IMR-90 (cell line): ENCODE measurements at regions not wholly inside any gene's neighbourhood (a gene's known extent, or its start where the extent isn't known, plus 50 kb on each side); places are given as distances from the start of the nearest gene placed in this dataset.
A peak's percentile ranks its signal among the peaks of the same experiment; 100 is the strongest.

Experiments
- ATAC-seq: fragments of 200-7000 bp; cut with Tn5 transposase; 2 replicates; pipeline ENCODE4 v1.9.1; 2020; ENCODE audit warnings: low read depth, mild to moderate bottlenecking, moderate library complexity
- BruUV-seq: library from RNA; stranded (reverse); fragments of 400-500 nt; replicated peaks from 2 replicates; lab custom pipeline; 2021; lab: Mats Ljungman, UMichigan
- CTCF ChIA-PET: fragments of 300-600 bp; formaldehyde crosslinking; extraction: SDS; loops from one replicate; lab custom pipeline; 2021; ENCODE audit warnings: antibody characterized with exemption; lab: Yijun Ruan, JAX
- POLR2A ChIA-PET: fragments of 300-600 bp; sonication (Branson Sonifier 250); formaldehyde crosslinking; loops from one replicate; lab custom pipeline; 2022; ENCODE audit warnings: antibody characterized with exemption; ENCODE audit not compliant: unreplicated experiment; lab: Charles Lee
- DNase-seq: peaks from one replicate; pipeline ENCODE4 v3.0.0; 2013
- H2AFZ ChIP-seq: replicated peaks from 2 replicates; pipeline ENCODE3; 2013; ENCODE audit warnings: low read length, mild to moderate bottlenecking; ENCODE audit not compliant: poor library complexity
- H2AK5ac ChIP-seq: 2 replicates; pipeline ENCODE4 v1.6.1; 2013; ENCODE audit warnings: low read depth, low read length, inconsistent platforms
- H2AK9ac ChIP-seq: replicated peaks from 2 replicates; pipeline ENCODE3; 2013; ENCODE audit warnings: mild to moderate bottlenecking, low read depth, low read length, moderate library complexity; ENCODE audit not compliant: poor library complexity
- H2BK120ac ChIP-seq: 2 replicates; pipeline ENCODE4 v1.6.1; 2013; ENCODE audit warnings: low read depth, low read length, inconsistent platforms
- H2BK15ac ChIP-seq: 3 replicates; pipeline ENCODE4 v1.6.1; 2013; ENCODE audit warnings: low read depth, low read length, inconsistent platforms
- H2BK20ac ChIP-seq: 2 replicates; pipeline ENCODE4 v1.6.1; 2013; ENCODE audit warnings: low read depth, mild to moderate bottlenecking, inconsistent platforms, low read length, moderate library complexity
- H2BK5ac ChIP-seq: 2 replicates; pipeline ENCODE4 v1.6.1; 2013; ENCODE audit warnings: mild to moderate bottlenecking, low read depth, low read length, inconsistent platforms; ENCODE audit not compliant: poor library complexity, severe bottlenecking
- H3K14ac ChIP-seq: replicated peaks from 2 replicates; pipeline ENCODE4 v1.6.1; 2013; ENCODE audit warnings: low read depth, low read length, inconsistent platforms
- H3K18ac ChIP-seq: 2 replicates; pipeline ENCODE4 v1.6.1; 2013; ENCODE audit warnings: low read depth, low read length, control low read depth
- H3K23ac ChIP-seq: 2 replicates; pipeline ENCODE4 v1.6.1; 2013; ENCODE audit warnings: low read depth, low read length, inconsistent platforms
- H3K27ac ChIP-seq: 2 replicates; pipeline ENCODE4 v1.5.1; 2013; ENCODE audit warnings: mild to moderate bottlenecking, control low read depth, low read length; ENCODE audit not compliant: insufficient read depth
- H3K27me3 ChIP-seq: 2 replicates; pipeline ENCODE4 v1.6.1; 2013; ENCODE audit warnings: low read length; ENCODE audit not compliant: control insufficient read depth, insufficient read depth
- H3K36me3 ChIP-seq: 2 replicates; pipeline ENCODE4 v1.6.1; 2013; ENCODE audit warnings: low read length, mixed read lengths; ENCODE audit not compliant: control insufficient read depth, insufficient read depth
- H3K4ac ChIP-seq: 2 replicates; pipeline ENCODE4 v1.6.1; 2013; ENCODE audit warnings: low read depth, low read length, inconsistent platforms
- H3K4me1 ChIP-seq: 2 replicates; pipeline ENCODE4 v1.6.1; 2013; ENCODE audit warnings: low read length, mixed read lengths; ENCODE audit not compliant: control insufficient read depth, insufficient read depth
- H3K4me2 ChIP-seq: 2 replicates; pipeline ENCODE4 v1.6.1; 2013; ENCODE audit warnings: low read depth, mild to moderate bottlenecking, control low read depth, low read length, moderate library complexity
- H3K4me3 ChIP-seq: 2 replicates; pipeline ENCODE4 v1.5.1; 2013; ENCODE audit warnings: low read depth, mild to moderate bottlenecking, control low read depth, low read length, moderate library complexity; ENCODE audit not compliant: insufficient read depth
- H3K56ac ChIP-seq: 2 replicates; pipeline ENCODE4 v1.6.1; 2013; ENCODE audit warnings: low read length, inconsistent platforms; ENCODE audit not compliant: insufficient read depth; ENCODE audit errors: extremely low read depth
- H3K79me1 ChIP-seq, 2 experiments: 2 replicates each; pipeline ENCODE4 v1.6.1; 2013; ENCODE audit warnings: low read length in 2 of 2, inconsistent platforms in 1 of 2, low read depth in 1 of 2
- H3K9ac ChIP-seq: 2 replicates; pipeline ENCODE4 v1.6.1; 2013; ENCODE audit warnings: low read depth, low read length, control low read depth
- H3K9me1 ChIP-seq: 2 replicates; pipeline ENCODE4 v1.6.1; 2013; ENCODE audit warnings: low read length, inconsistent platforms; ENCODE audit not compliant: insufficient read depth
- H3K9me3 ChIP-seq: 2 replicates; pipeline ENCODE4 v1.6.1; 2013; ENCODE audit warnings: low read length; ENCODE audit not compliant: control insufficient read depth, insufficient read depth
- H4K20me1 ChIP-seq: 2 replicates; pipeline ENCODE4 v1.6.1; 2013; ENCODE audit warnings: low read length, inconsistent platforms; ENCODE audit not compliant: insufficient read depth
- H4K5ac ChIP-seq: 2 replicates; pipeline ENCODE4 v1.6.1; 2013; ENCODE audit warnings: mild to moderate bottlenecking, low read depth, low read length, control low read depth
- H4K8ac ChIP-seq, 2 experiments: 2 replicates each; pipeline ENCODE4 v1.6.1; 2013; ENCODE audit warnings: low read depth in 2 of 2, low read length in 2 of 2, control low read depth in 1 of 2, inconsistent platforms in 1 of 2
- H4K91ac ChIP-seq: 2 replicates; pipeline ENCODE4 v1.6.1; 2013; ENCODE audit warnings: low read depth, low read length, inconsistent platforms; ENCODE audit not compliant: insufficient read depth
- BHLHE40 ChIP-seq: fragments of 150-350 bp; IDR thresholded peaks from 2 replicates; pipeline ENCODE4 v1.6.1; 2016; ENCODE audit warnings: mild to moderate bottlenecking, low read depth, low read length
- CEBPB ChIP-seq: IDR thresholded peaks from 2 replicates; pipeline ENCODE4 v1.6.1; 2012; ENCODE audit warnings: low read depth, low read length, improper control_type of control experiment
- ELK1 ChIP-seq: fragments of 150-350 bp; IDR thresholded peaks from 2 replicates; pipeline ENCODE4 v1.6.1; 2016; ENCODE audit warnings: low read depth, mild to moderate bottlenecking, low read length, moderate library complexity, borderline replicate concordance
- FOS ChIP-seq: fragments of 150-350 bp; IDR thresholded peaks from 2 replicates; pipeline ENCODE4 v1.6.1; 2016; ENCODE audit warnings: low read depth, low read length
- MAFK ChIP-seq: IDR thresholded peaks from 2 replicates; pipeline ENCODE4 v1.6.1; 2012; ENCODE audit warnings: low read depth, low read length, improper control_type of control experiment
- MAZ ChIP-seq: IDR thresholded peaks from 2 replicates; pipeline ENCODE4 v1.6.1; 2012; ENCODE audit warnings: low read depth, mild to moderate bottlenecking, low read length, improper control_type of control experiment, moderate library complexity, borderline replicate concordance
- MXI1 ChIP-seq: IDR thresholded peaks from 2 replicates; pipeline ENCODE4 v1.6.1; 2012; ENCODE audit warnings: low read depth, mild to moderate bottlenecking, low read length, moderate library complexity, borderline replicate concordance
- POLR2A ChIP-seq: IDR thresholded peaks from 2 replicates; pipeline ENCODE4 v1.6.1; 2012; ENCODE audit warnings: mild to moderate bottlenecking, low read depth, low read length
- RAD21 ChIP-seq: IDR thresholded peaks from 2 replicates; pipeline ENCODE4 v1.6.1; 2012; ENCODE audit warnings: low read length, improper control_type of control experiment
- RCOR1 ChIP-seq: IDR thresholded peaks from 2 replicates; pipeline ENCODE4 v1.6.1; 2012; ENCODE audit warnings: mild to moderate bottlenecking, low read length, improper control_type of control experiment; ENCODE audit not compliant: insufficient replicate concordance
- RFX5 ChIP-seq: IDR thresholded peaks from 2 replicates; pipeline ENCODE4 v1.8.0; 2012; ENCODE audit warnings: low read depth, mild to moderate bottlenecking, low read length, moderate library complexity
- USF2 ChIP-seq: fragments of 150-350 bp; IDR thresholded peaks from 2 replicates; pipeline ENCODE4 v1.6.1; 2017; ENCODE audit warnings: mild to moderate bottlenecking, antibody characterized with exemption, low read length, low read depth
- WGBS, 2 experiments: methylation state at CpG; one replicate each; pipeline versions ENCODE4 v1.1.5 to v1.1.7; 2013; ENCODE audit warnings: missing lambda C conversion rate in 2 of 2; ENCODE audit not compliant: insufficient read length in 1 of 2; ENCODE audit errors: extremely low coverage in 2 of 2; 5-methylcytosine and 5-hydroxymethylcytosine counted together
- dilution Hi-C: fragments of 300-500 bp; cut with HindIII; formaldehyde crosslinking; loops from one replicate; pipeline ENCODE4 v1.14.3; 2018; ENCODE audit warnings: low sequenced_read_pairs; ENCODE audit not compliant: unreplicated experiment
- in situ Hi-C: fragments of 300-500 bp; cut with MboI; formaldehyde crosslinking; loops from 3 replicates; pipeline ENCODE4 v1.14.3; 2019; ENCODE audit warnings: low sequenced_read_pairs, inconsistent platforms, mixed read lengths
- intact Hi-C: fragments of 100-400 bp; cut with micrococcal nuclease; formaldehyde crosslinking; loops from 2 replicates; pipeline ENCODE4 v1.10.0; 2022

GRCh38 chr12:46915836-46916235 lies 90.0 kb upstream of the SLC38A4 start:
- no TSS peak for BruUV-seq
- peaks cover 11% of the 10 kb centered on the region for H3K4me1 ChIP-seq
- H3K9me1 ChIP-seq: no peaks in the 10 kb centered on the region; the same call in 1 of the 2 replicates
- no peak overlapping the region for H2AK9ac ChIP-seq
- no peaks in the 10 kb centered on the region for H3K36me3 ChIP-seq
- CTCF ChIA-PET: no interaction called here
- H2BK15ac ChIP-seq: no peak overlapping the region
- no peak overlapping the region for H2AFZ ChIP-seq
- H3K9me3 ChIP-seq: no peaks in the 10 kb centered on the region
- no peak overlapping the region for H3K56ac ChIP-seq
- in situ Hi-C loops: no loop called here
- H3K27ac ChIP-seq: no peak overlapping the region
- H4K5ac ChIP-seq: no peak overlapping the region
- no peak overlapping the region for H3K9ac ChIP-seq
- H2BK120ac ChIP-seq: no peak overlapping the region
- H3K4me2 ChIP-seq: no peak overlapping the region
- H2AK5ac ChIP-seq: no peak overlapping the region
- dilution Hi-C loops: no loop called here
- H4K91ac ChIP-seq: no peak overlapping the region
- WGBS, 2 experiments: no CpG with 5 or more reads among the region's 12 CpGs
- TF ChIP-seq USF2: no peak
- no peak for TF ChIP-seq RFX5
- no peak for TF ChIP-seq POLR2A
- no peak for TF ChIP-seq FOS
- no peak for TF ChIP-seq MXI1
- no peak for TF ChIP-seq RAD21
- no peak for TF ChIP-seq CEBPB
- no peak for TF ChIP-seq MAFK
- no peak for TF ChIP-seq MAZ
- no peak for TF ChIP-seq RCOR1
- no peak for TF ChIP-seq ELK1
- TF ChIP-seq BHLHE40: no peak
- no peaks in the 10 kb centered on the region for H3K79me1 ChIP-seq
- ATAC-seq (no peak), DNase-seq (peak; percentile 55)
- H3K14ac ChIP-seq: no peak overlapping the region
- no peak overlapping the region for H3K4me3 ChIP-seq
- H3K27me3 ChIP-seq: no peaks in the 10 kb centered on the region
- H3K18ac ChIP-seq: 0 out of 2 replicates have a peak overlapping the region, but pooled peaks have one; percentile 60
- no peaks in the 10 kb centered on the region for H4K20me1 ChIP-seq
- no peak overlapping the region for H2BK5ac ChIP-seq
- no peak overlapping the region for H4K8ac ChIP-seq
- peak overlapping the region; percentile 26; the same call in 1 of the 2 replicates for H3K4ac ChIP-seq
- H2BK20ac ChIP-seq: peak overlapping the region; percentile 13; the same call in 1 of the 2 replicates
- H3K23ac ChIP-seq: no peak overlapping the region
- intact Hi-C loops: no loop called here
- POLR2A ChIA-PET: no interaction called here
